A549 (cell line): ENCODE measurements at regions not wholly inside any gene's neighbourhood (a gene's known extent, or its start where the extent isn't known, plus 50 kb on each side); places are given as distances from the start of the nearest gene placed in this dataset.

ENCODE experiments used
- ATAC-seq, 2 experiments: fragments of 200-7000 bp in 1 of 2; fragments of >200 bp in 1 of 2; cut with Nextera tagmentation in 1 of 2; cut with Tn5 transposase in 1 of 2; 3 replicates each; pipeline versions ENCODE4 v1.8.0 to v1.9.1; 2018 to 2020; ENCODE audit warnings: mild to moderate bottlenecking in 1 of 2, moderate library complexity in 1 of 2
- CTCF ChIA-PET: fragments of 300-600 bp; sonication (Branson Sonifier 250); formaldehyde crosslinking; extraction: SDS; loops from one replicate; lab custom pipeline; 2021; ENCODE audit warnings: antibody characterized with exemption, inconsistent platforms; lab: Yijun Ruan, JAX
- POLR2A ChIA-PET: fragments of 350-600 bp; formaldehyde crosslinking; extraction: SDS; loops from one replicate; lab custom pipeline; 2021; ENCODE audit warnings: antibody characterized with exemption, inconsistent platforms; lab: Yijun Ruan, JAX
- DNase-seq, 2 experiments: peaks; one replicate each; pipeline versions ENCODE4 v3.0.0 to v3.0.0-alpha.2; 2011 to 2016; ENCODE audit warnings: low read depth in 1 of 2, low spot score in 1 of 2
- FAIRE-seq: peaks from 2 replicates; lab custom pipeline; 2011; peaks lifted over from hg19 to GRCh38; lab: Jason Lieb, UNC
- H3K27ac ChIP-seq, 2 experiments: fragments of >200 bp; sonication (Bioruptor Twin); formaldehyde crosslinking; 3 replicates each; pipeline ENCODE4 v1.5.1; 2016 to 2017
- H3K4me1 ChIP-seq: fragments of >200 bp; sonication (Bioruptor Twin); formaldehyde crosslinking; 3 replicates; pipeline ENCODE4 v1.6.1; 2016
- H3K4me2 ChIP-seq: fragments of >200 bp; sonication (Bioruptor Twin); formaldehyde crosslinking; 3 replicates; pipeline ENCODE4 v1.6.1; 2016
- H3K4me3 ChIP-seq: fragments of >200 bp; sonication (Bioruptor Twin); formaldehyde crosslinking; 3 replicates; pipeline ENCODE4 v1.5.1; 2016
- H3K9me3 ChIP-seq: fragments of >200 bp; sonication (Bioruptor Twin); formaldehyde crosslinking; 3 replicates; pipeline ENCODE4 v1.6.1; 2016
- BCL3 ChIP-seq: fragments of >200 bp; sonication (Bioruptor Twin); formaldehyde crosslinking; IDR thresholded peaks from 3 replicates; pipeline ENCODE4 v1.6.1; 2016
- BHLHE40 ChIP-seq: IDR thresholded peaks from 2 replicates; pipeline ENCODE4 v1.6.1; 2012; ENCODE audit warnings: low read depth, low read length, inconsistent platforms
- CHD4 ChIP-seq: fragments of 200-600 bp; sonication (generic); IDR thresholded peaks from 2 replicates; pipeline ENCODE4 v1.6.1; 2016; ENCODE audit warnings: antibody characterized with exemption, mild to moderate bottlenecking, borderline replicate concordance
- FOSB ChIP-seq: fragments of 250-450 bp; sonication (Bioruptor Pico); IDR thresholded peaks from 2 replicates; pipeline ENCODE4 v1.5.0; 2020; ENCODE audit warnings: mild to moderate bottlenecking, moderate library complexity
- FOSL2 ChIP-seq, 2 experiments: fragments of 450-650 bp in 1 of 2; fragments of >200 bp in 1 of 2; sonication (Bioruptor Twin) in 1 of 2; formaldehyde crosslinking; IDR thresholded peaks; 2 replicates each; pipeline versions ENCODE4 v1.5.0 to v1.6.1; 2016 to 2020; ENCODE audit warnings: mild to moderate bottlenecking in 1 of 2, moderate library complexity in 1 of 2
- HDAC2 ChIP-seq: fragments of 200-600 bp; sonication (generic); IDR thresholded peaks from 2 replicates; pipeline ENCODE4 v1.6.1; 2016
- HEYL ChIP-seq: fragments of 250-450 bp; sonication (Bioruptor Pico); IDR thresholded peaks from 2 replicates; pipeline ENCODE4 v1.8.0; 2021; ENCODE audit warnings: mild to moderate bottlenecking, moderate library complexity
- HOXA7 ChIP-seq: fragments of 250-450 bp; sonication (Bioruptor Pico); IDR thresholded peaks from 2 replicates; pipeline ENCODE4 v1.5.0; 2020; ENCODE audit warnings: mild to moderate bottlenecking, moderate library complexity
- HOXB5 ChIP-seq: fragments of 250-450 bp; sonication (Bioruptor Pico); IDR thresholded peaks from 2 replicates; pipeline ENCODE4 v1.5.0; 2020; ENCODE audit warnings: mild to moderate bottlenecking, moderate library complexity
- KDM5A ChIP-seq: fragments of 200-600 bp; sonication (generic); IDR thresholded peaks from 2 replicates; pipeline ENCODE4 v1.6.1; 2016; ENCODE audit warnings: antibody characterized with exemption, mild to moderate bottlenecking
- MYC ChIP-seq: IDR thresholded peaks from 2 replicates; pipeline ENCODE4 v1.6.1; 2012; ENCODE audit warnings: mild to moderate bottlenecking, inconsistent platforms, low read length, improper control_type of control experiment, borderline replicate concordance
- NPAS2 ChIP-seq: fragments of 250-450 bp; sonication (Bioruptor Pico); IDR thresholded peaks from 2 replicates; pipeline ENCODE4 v1.8.0; 2022; ENCODE audit warnings: mild to moderate bottlenecking, moderate library complexity, borderline replicate concordance
- PBX3 ChIP-seq: IDR thresholded peaks from 2 replicates; pipeline ENCODE4 v1.6.1; 2012
- PHF8 ChIP-seq: fragments of 200-600 bp; sonication (generic); IDR thresholded peaks from 2 replicates; pipeline ENCODE4 v1.6.1; 2016; ENCODE audit warnings: low read depth, mild to moderate bottlenecking, antibody characterized with exemption, moderate library complexity, borderline replicate concordance
- POLR2A ChIP-seq: IDR thresholded peaks from 2 replicates; pipeline ENCODE4 v1.6.1; 2012; ENCODE audit warnings: mild to moderate bottlenecking, low read length
- POLR2AphosphoS2 ChIP-seq: conservative IDR thresholded peaks from 2 replicates; pipeline ENCODE4 v1.6.1; 2012; ENCODE audit warnings: low read length, improper control_type of control experiment, inconsistent platforms
- RAD21 ChIP-seq, 2 experiments: fragments of >200 bp in 1 of 2; sonication (Bioruptor Twin) in 1 of 2; formaldehyde crosslinking in 1 of 2; IDR thresholded peaks in 1 of 2; conservative IDR thresholded peaks in 1 of 2; 2 replicates in 1 of 2; 3 replicates in 1 of 2; pipeline ENCODE4 v1.6.1; 2012 to 2018; ENCODE audit warnings: inconsistent platforms in 1 of 2
- RCOR1 ChIP-seq: fragments of 150-350 bp; IDR thresholded peaks from 2 replicates; pipeline ENCODE4 v1.6.1; 2014; ENCODE audit warnings: antibody characterized with exemption, low read length, low read depth
- RFX5 ChIP-seq: fragments of 450-650 bp; IDR thresholded peaks from 2 replicates; pipeline ENCODE4 v1.7.1; 2014; ENCODE audit warnings: antibody characterized with exemption, mild to moderate bottlenecking, moderate library complexity
- RNF2 ChIP-seq: fragments of 200-600 bp; sonication (generic); IDR thresholded peaks from 2 replicates; pipeline ENCODE4 v1.6.1; 2016; ENCODE audit warnings: low read depth, mild to moderate bottlenecking, antibody characterized with exemption, moderate library complexity, borderline replicate concordance
- SREBF2 ChIP-seq: fragments of 450-650 bp; IDR thresholded peaks from 2 replicates; pipeline ENCODE4 v1.6.1; 2014; ENCODE audit warnings: mild to moderate bottlenecking, moderate library complexity
- TP53 ChIP-seq: fragments of 250-450 bp; sonication (Bioruptor Pico); IDR thresholded peaks from 2 replicates; pipeline ENCODE4 v1.5.0; 2021; ENCODE audit warnings: mild to moderate bottlenecking, moderate library complexity
- WGBS: methylation state at CpG from one replicate; pipeline ENCODE4 v1.1.6; 2017; ENCODE audit errors: missing lambda C conversion rate; 5-methylcytosine and 5-hydroxymethylcytosine counted together
- TF ChIP-seq, protein P1 (sequence below): fragments of 200-600 bp; sonication (generic); IDR thresholded peaks from 2 replicates; pipeline ENCODE4 v1.6.1; 2016; ENCODE audit warnings: antibody characterized with exemption, mild to moderate bottlenecking, moderate library complexity

DNA sequence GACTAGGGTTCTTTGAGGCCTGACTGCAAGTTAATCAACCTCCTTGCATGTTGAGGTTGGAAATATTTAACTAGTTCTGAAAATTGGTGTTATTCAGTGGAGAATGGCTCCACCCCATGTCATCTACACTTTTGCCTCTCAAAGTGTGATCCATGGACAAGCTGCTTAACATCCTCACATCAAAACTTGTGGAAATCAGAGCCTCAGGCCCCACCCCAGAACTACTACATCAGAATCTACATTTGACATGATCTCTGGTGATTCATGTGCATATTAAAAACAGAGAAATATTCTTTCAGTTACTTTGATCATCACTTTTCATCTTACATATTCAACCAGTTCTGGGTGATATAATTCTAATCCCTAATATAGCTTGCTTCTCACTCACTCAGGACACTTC, 632.9 kb downstream of the ARL4A start (continued):
- TF ChIP-seq RNF2: no peak
- no peak for TF ChIP-seq NPAS2 (CRISPR knock-in tag)
- no peak for TF ChIP-seq HOXA7 (CRISPR knock-in tag)
- no peak for TF ChIP-seq MYC
- TF ChIP-seq CHD4: no peak

DNA sequence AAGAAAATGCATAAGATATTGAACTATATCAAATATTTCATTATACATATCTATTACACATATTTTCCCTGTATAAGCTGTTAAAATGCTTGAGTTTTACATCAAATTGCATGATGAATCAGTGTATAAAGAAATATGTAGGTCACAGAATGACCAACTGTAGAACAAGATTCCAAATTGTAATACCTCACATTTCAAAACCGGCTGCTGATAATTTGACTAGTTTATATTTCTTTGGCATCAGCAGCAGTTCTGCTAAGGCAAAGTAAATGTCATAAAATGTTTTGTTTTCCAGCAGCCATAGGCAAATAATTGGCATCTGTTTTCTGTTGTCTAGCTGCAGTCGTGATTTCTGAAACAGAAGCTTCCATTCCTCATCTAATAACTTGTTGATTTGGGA, 633.9 kb downstream of the ARL4A start:
- no peak for FAIRE-seq
- WGBS: 16% methylated on average over 2 of the region's 2 CpGs
- ChIA-PET CTCF (no interaction called here), POLR2A (no interaction called here)
- ATAC-seq: no peak
- TF ChIP-seq PHF8 (no peak), FOSL2 (IDR thresholded peaks at IDR 0.05) (no peak), FOSL2 (CRISPR knock-in tag; IDR thresholded peaks at IDR 0.05) (no peak), TP53 (CRISPR knock-in tag) (no peak), HDAC2 (no peak), RAD21 (conservative IDR thresholded peaks at IDR 0.05 in 1 of 2, IDR thresholded peaks at IDR 0.05 in 1 of 2) (no peak), BCL3 (no peak), SREBF2 (no peak), PBX3 (no peak), MYC (no peak), RFX5 (no peak), POLR2A (no peak), BHLHE40 (no peak), RCOR1 (no peak), KDM5A (no peak), FOSB (CRISPR knock-in tag) (no peak), HEYL (no peak), HOXB5 (CRISPR knock-in tag) (no peak), POLR2AphosphoS2 (no peak)
- TF ChIP-seq, protein P1, sequence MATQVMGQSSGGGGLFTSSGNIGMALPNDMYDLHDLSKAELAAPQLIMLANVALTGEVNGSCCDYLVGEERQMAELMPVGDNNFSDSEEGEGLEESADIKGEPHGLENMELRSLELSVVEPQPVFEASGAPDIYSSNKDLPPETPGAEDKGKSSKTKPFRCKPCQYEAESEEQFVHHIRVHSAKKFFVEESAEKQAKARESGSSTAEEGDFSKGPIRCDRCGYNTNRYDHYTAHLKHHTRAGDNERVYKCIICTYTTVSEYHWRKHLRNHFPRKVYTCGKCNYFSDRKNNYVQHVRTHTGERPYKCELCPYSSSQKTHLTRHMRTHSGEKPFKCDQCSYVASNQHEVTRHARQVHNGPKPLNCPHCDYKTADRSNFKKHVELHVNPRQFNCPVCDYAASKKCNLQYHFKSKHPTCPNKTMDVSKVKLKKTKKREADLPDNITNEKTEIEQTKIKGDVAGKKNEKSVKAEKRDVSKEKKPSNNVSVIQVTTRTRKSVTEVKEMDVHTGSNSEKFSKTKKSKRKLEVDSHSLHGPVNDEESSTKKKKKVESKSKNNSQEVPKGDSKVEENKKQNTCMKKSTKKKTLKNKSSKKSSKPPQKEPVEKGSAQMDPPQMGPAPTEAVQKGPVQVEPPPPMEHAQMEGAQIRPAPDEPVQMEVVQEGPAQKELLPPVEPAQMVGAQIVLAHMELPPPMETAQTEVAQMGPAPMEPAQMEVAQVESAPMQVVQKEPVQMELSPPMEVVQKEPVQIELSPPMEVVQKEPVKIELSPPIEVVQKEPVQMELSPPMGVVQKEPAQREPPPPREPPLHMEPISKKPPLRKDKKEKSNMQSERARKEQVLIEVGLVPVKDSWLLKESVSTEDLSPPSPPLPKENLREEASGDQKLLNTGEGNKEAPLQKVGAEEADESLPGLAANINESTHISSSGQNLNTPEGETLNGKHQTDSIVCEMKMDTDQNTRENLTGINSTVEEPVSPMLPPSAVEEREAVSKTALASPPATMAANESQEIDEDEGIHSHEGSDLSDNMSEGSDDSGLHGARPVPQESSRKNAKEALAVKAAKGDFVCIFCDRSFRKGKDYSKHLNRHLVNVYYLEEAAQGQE: no peak
- Histone ChIP-seq H3K9me3 (no peaks in the 10 kb centered on the region), H3K4me2 (no peak overlapping the region), H3K4me1 (no peaks in the 10 kb centered on the region), H3K4me3 (no peak overlapping the region), H3K27ac (no peak overlapping the region)
- DNase-seq: no peak
